SHP77 (cell line): ENCODE measurements at regions not wholly inside any gene's neighbourhood (a gene's known extent, or its start where the extent isn't known, plus 50 kb on each side); places are given as distances from the start of the nearest gene placed in this dataset.
A peak's percentile ranks its signal among the peaks of the same experiment; 100 is the strongest.
"Not testable (repeated sequence)": the region's sequence is repeated elsewhere in the genome, so short reads cannot be mapped to it uniquely, and the experiment has no call there.

Experiments used
- DNase-seq, 2 experiments: peaks; one replicate each; lab custom pipeline; 2025; lab: John Stamatoyannopoulos, UW

GRCh38 chr10:21141946-21142492, 244.9 kb upstream of the NEBL start:
- DNase-seq = no peak

- DNase-seq = no peak
These were observed 241.7 kb upstream of the NEBL start for GRCh38 chr10:21138769-21139340.

DNA sequence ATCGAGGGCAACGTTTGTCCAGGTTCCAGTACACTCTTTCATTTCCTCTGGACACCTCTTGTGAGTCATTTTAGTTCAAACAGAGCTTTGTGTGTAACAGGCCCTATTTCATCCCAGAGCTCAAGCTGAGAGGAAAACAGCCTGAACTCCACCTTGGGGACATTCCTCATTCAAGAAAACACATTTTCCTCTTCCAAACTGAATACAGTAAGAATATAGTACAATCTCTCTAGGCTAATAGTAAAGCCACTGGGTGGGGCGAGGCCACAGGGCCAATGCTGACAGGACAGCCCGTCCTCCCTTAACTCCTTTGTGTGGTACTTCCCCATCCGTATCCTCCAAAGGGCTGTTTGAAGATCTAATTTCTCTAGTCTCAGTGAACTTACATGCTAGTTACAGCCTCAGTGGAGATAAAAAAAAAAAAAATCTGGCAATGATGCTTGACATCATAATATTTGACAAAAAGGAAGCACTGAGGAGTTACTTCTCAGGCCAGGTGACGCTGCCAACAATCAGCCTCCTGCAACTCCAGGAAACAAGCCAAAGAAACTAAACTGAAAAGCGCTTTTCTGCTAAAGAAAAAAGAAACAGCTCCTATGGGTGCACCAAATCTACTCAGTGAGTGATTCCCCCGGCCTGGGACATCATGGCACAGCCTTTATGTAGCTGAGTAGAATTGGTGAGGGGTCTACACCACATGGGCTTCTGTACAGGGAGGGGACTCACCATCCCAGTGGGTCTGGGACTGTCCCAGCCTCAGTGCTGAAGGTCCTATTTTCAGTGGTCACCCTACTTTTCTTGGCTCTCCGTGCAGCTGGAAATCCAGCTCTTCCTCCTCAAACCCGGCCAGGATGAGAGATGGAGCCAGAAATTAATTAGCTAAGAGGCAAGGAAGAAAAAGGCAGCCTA, 238.2 kb upstream of the NEBL start:
- peak; percentile 21 to 40 for DNase-seq

- no peak for DNase-seq
These were observed 237.5 kb upstream of the NEBL start for GRCh38 chr10:21134645-21135022.

GRCh38 chr10:21130683-21131442, 233.8 kb upstream of the NEBL start:
- no peak for DNase-seq

DNA sequence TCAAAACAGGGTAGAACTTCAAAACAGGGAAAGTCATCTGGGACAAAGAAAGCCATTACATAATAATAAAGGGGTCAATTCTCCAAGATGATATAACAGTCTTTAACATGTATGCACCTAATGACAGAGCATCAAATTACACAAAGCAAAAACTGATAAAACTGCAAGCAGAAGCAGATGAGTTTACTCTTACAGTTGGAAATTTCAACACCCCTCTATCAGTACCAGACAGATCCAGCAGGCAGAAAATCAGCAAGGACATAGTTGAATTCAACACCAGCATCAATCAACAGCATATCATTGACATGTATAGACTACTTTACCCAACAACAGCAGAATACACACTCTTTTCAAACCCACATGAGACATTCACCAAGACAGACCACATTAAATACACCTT, 233.0 kb upstream of the NEBL start:
- no peak for DNase-seq

DNA sequence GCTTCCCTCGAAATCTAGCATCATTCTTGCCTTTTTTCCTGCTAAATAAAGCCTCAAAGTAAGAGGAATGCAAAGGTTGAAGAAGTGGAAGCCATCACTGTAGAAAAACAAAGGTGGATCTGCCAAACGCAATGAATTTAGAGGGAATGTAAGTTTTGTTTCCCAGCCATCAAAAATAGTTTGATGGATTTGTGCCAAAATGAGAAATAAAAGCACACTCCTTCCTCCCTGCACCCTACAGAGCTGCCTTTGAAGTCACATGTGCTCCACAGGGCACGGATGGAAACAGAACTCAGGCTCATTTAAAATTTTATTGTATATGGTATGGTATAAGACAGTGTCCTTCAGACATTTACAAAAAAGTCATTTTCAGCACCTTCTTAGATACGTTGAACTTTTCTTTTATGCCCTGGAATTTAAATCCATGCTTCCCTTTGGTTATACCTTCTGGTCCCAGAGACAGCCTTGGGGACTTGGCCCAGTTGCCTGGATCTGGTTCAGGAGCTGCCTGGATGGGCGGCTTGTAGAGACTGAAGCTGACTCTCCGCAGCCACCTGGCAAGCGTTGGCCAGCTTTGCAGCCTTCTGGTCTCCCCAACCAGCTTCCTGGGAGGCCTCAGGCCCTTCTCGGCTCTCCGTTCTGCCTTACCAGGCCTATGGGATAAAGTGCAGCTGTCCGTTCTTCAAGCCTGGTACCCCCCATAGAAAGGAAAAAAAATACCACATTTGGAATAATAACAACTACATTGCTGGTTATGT, 228.5 kb upstream of the NEBL start:
- no peak for DNase-seq

- no peak for DNase-seq
These were observed 225.8 kb upstream of the NEBL start for GRCh38 chr10:21122907-21123306.

GRCh38 chr10:21121822-21122221, 224.7 kb upstream of the NEBL start:
- not testable (repeated sequence) for DNase-seq

GRCh38 chr10:21114683-21115082, 217.6 kb upstream of the NEBL start:
- DNase-seq = no peak

DNA sequence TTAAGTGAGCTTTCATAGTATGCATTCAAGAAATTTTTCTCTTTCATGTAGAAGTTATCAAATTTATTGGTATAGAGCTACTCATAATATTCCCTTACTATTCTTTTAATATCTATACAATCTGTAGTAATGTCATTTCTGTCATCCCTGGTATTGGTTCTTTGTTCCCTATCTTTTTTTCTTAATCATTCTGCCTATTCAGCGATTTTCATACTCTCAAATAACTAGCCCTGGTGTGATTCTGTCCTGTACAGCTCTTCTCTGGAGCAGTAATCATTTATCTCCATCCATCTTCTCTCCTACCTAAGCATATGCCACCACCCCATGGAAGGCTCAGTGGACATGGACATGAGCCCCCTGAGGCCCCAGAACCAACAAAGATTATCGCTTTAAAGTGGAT, 213.2 kb upstream of the NEBL start:
- DNase-seq = no peak

- not testable (repeated sequence) for DNase-seq
These were observed 209.8 kb upstream of the NEBL start for GRCh38 chr10:21106931-21107330.

DNA sequence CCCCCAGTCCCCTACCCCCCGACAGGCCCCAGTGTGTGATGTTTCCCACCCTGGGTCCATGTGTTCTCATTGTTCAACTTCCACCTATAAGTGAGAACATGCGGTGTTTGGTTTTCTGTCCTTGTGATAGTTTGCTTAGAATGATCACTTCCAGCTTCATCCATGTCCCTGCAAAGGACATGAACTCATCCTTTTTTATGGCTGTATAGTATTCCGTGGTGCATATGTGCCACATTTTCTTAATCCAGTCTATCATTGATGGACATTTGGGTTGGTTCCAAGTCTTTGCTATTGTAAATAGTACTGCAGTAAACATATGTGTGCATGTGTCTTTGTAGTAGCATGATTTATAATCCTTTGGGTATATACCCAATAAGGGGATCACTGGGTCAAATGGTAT, 208.2 kb upstream of the NEBL start:
- DNase-seq = not testable (repeated sequence)

GRCh38 chr10:21100871-21101514, 203.9 kb upstream of the NEBL start:
- no peak for DNase-seq

GRCh38 chr10:21100190-21100589, 203.1 kb upstream of the NEBL start:
- DNase-seq = no peak

GRCh38 chr10:21099291-21100062, 202.4 kb upstream of the NEBL start:
- DNase-seq = no peak

- no peak for DNase-seq
These were observed 200.8 kb upstream of the NEBL start for GRCh38 chr10:21097926-21098355.

GRCh38 chr10:21095494-21096055, 198.5 kb upstream of the NEBL start:
- DNase-seq = no peak

- no peak for DNase-seq
These were observed 198.0 kb upstream of the NEBL start for GRCh38 chr10:21095073-21095472.
